Vagina (tissue), 2 donors: ENCODE measurements at regions not wholly inside any gene's neighbourhood (a gene's known extent, or its start where the extent isn't known, plus 50 kb on each side); places are given as distances from the start of the nearest gene placed in this dataset.
"Not testable (repeated sequence)": the region's sequence is repeated elsewhere in the genome, so short reads cannot be mapped to it uniquely, and the experiment has no call there.

Source experiments
- DNase-seq, 2 donors: peaks; one replicate each; pipeline ENCODE4 v3.0.0-alpha.2; 2017; ENCODE audit errors: extremely low spot score in 2 of 2
- H3K27ac ChIP-seq: fragments of 200-600 bp; sonication (generic); one replicate; pipeline ENCODE4 v1.5.1; 2019
- H3K27me3 ChIP-seq: fragments of 200-600 bp; sonication (generic); one replicate; pipeline ENCODE4 v1.5.1; 2019
- H3K36me3 ChIP-seq, 2 donors: fragments of 200-600 bp; sonication (generic); one replicate each; pipeline ENCODE4 v1.5.1; 2017 to 2019
- H3K4me1 ChIP-seq: fragments of 200-600 bp; sonication (generic); one replicate; pipeline ENCODE4 v1.5.1; 2019
- H3K4me3 ChIP-seq, 2 donors: fragments of 200-600 bp; sonication (generic); 1 replicate in 1 of 2; 2 replicates in 1 of 2; pipeline ENCODE4 v1.5.1; 2016 to 2019
- H3K9me3 ChIP-seq: fragments of 200-600 bp; sonication (generic); one replicate; pipeline ENCODE4 v1.5.1; 2019
- CTCF ChIP-seq, 3 experiments: fragments of 450-650 bp in 2 of 3; fragments of 200-600 bp in 1 of 3; sonication (generic) in 1 of 3; IDR thresholded peaks; one replicate each; pipeline ENCODE4 v1.5.1; 2017 to 2019; ENCODE audit warnings: antibody characterized with exemption in 3 of 3, mild to moderate bottlenecking in 2 of 3, moderate library complexity in 2 of 3
- POLR2A ChIP-seq, 2 donors: fragments of 450-650 bp; IDR thresholded peaks; one replicate each; pipeline ENCODE4 v1.6.1; 2017; ENCODE audit warnings: antibody characterized with exemption in 2 of 2, mild to moderate bottlenecking in 2 of 2, moderate library complexity in 2 of 2
- POLR2AphosphoS5 ChIP-seq, 2 donors: sonication (generic); formaldehyde crosslinking; IDR thresholded peaks; one replicate each; pipeline ENCODE4 v1.9.0; 2017; ENCODE audit warnings: antibody characterized with exemption in 2 of 2, mild to moderate bottlenecking in 2 of 2, low read depth in 1 of 2; ENCODE audit not compliant: insufficient read depth in 1 of 2
- intact Hi-C: fragments of 100-400 bp; cut with DNase I; formaldehyde crosslinking; loops from one replicate; pipeline ENCODE4 v1.15.1; 2023

GRCh38 chr2:59342166-59342565, 1101.0 kb upstream of the FANCL start:
- no peaks in the 10 kb centered on the region for H3K9me3 ChIP-seq
- TF ChIP-seq CTCF (IDR thresholded peaks at IDR 0.05) (no peak), POLR2A (IDR thresholded peaks at IDR 0.05) (no peak), POLR2AphosphoS5 (IDR thresholded peaks at IDR 0.05; ENCODE audit: insufficient read depth in 1 of 2, low read depth in 1 of 2) (no peak)
- no peaks in the 10 kb centered on the region for H3K27me3 ChIP-seq
- DNase-seq = no peak
- no peaks in the 10 kb centered on the region for H3K4me1 ChIP-seq
- no peaks in the 10 kb centered on the region for H3K36me3 ChIP-seq
- intact Hi-C loops = no loop called here
- no peak overlapping the region for H3K27ac ChIP-seq
- no peak overlapping the region for H3K4me3 ChIP-seq

GRCh38 chr2:59339837-59340207, 1098.7 kb upstream of the FANCL start:
- Histone ChIP-seq H3K4me1 (no peaks in the 10 kb centered on the region), H3K36me3 (no peaks in the 10 kb centered on the region), H3K27ac (no peak overlapping the region), H3K27me3 (no peaks in the 10 kb centered on the region), H3K9me3 (no peaks in the 10 kb centered on the region), H3K4me3 (no peak overlapping the region)
- intact Hi-C loops = no loop called here
- no peak for DNase-seq
- TF ChIP-seq CTCF (IDR thresholded peaks at IDR 0.05) (no peak), POLR2A (IDR thresholded peaks at IDR 0.05) (no peak), POLR2AphosphoS5 (IDR thresholded peaks at IDR 0.05; ENCODE audit: insufficient read depth in 1 of 2, low read depth in 1 of 2) (no peak)

- H3K4me1 ChIP-seq = no peaks in the 10 kb centered on the region
- DNase-seq = no peak
- no peaks in the 10 kb centered on the region for H3K27me3 ChIP-seq
- no peaks in the 10 kb centered on the region for H3K36me3 ChIP-seq
- intact Hi-C loops = no loop called here
- TF ChIP-seq CTCF (IDR thresholded peaks at IDR 0.05) = no peak
- no peak for TF ChIP-seq POLR2A (IDR thresholded peaks at IDR 0.05)
- TF ChIP-seq POLR2AphosphoS5 (IDR thresholded peaks at IDR 0.05; ENCODE audit: insufficient read depth in 1 of 2, low read depth in 1 of 2) = no peak
- H3K4me3 ChIP-seq = no peak overlapping the region
- H3K27ac ChIP-seq = no peak overlapping the region
- H3K9me3 ChIP-seq = no peaks in the 10 kb centered on the region
Measured at GRCh38 chr2:59339121-59339836, 1098.2 kb upstream of the FANCL start.

- no peaks in the 10 kb centered on the region for H3K9me3 ChIP-seq
- H3K27ac ChIP-seq = no peak overlapping the region
- H3K36me3 ChIP-seq = no peaks in the 10 kb centered on the region
- intact Hi-C loops = no loop called here
- no peaks in the 10 kb centered on the region for H3K27me3 ChIP-seq
- H3K4me1 ChIP-seq = no peaks in the 10 kb centered on the region
- H3K4me3 ChIP-seq = no peak overlapping the region
- no peak for DNase-seq
- TF ChIP-seq POLR2AphosphoS5 (IDR thresholded peaks at IDR 0.05; ENCODE audit: insufficient read depth in 1 of 2, low read depth in 1 of 2) (no peak), CTCF (IDR thresholded peaks at IDR 0.05) (no peak), POLR2A (IDR thresholded peaks at IDR 0.05) (no peak)
Measured at GRCh38 chr2:59333007-59333406, 1091.9 kb upstream of the FANCL start.

GRCh38 chr2:59326581-59327365, 1085.6 kb upstream of the FANCL start:
- DNase-seq, H3K27ac ChIP-seq, H3K36me3 ChIP-seq, H3K9me3 ChIP-seq, H3K27me3 ChIP-seq, H3K4me3 ChIP-seq, H3K4me1 ChIP-seq, intact Hi-C loops: not testable (repeated sequence)
